Ishikawa (cell line): ENCODE measurements at regions not wholly inside any gene's neighbourhood (a gene's known extent, or its start where the extent isn't known, plus 50 kb on each side); places are given as distances from the start of the nearest gene placed in this dataset.

ENCODE experiments used
- CEBPB ChIP-seq: IDR thresholded peaks from 2 replicates; pipeline ENCODE4 v1.6.1; 2012
- CREB1 ChIP-seq: IDR thresholded peaks from 2 replicates; pipeline ENCODE4 v1.6.1; 2012; ENCODE audit warnings: low read depth
- EGR1 ChIP-seq: IDR thresholded peaks from 2 replicates; pipeline ENCODE4 v1.6.1; 2012
- EP300 ChIP-seq: IDR thresholded peaks from 2 replicates; pipeline ENCODE4 v1.6.1; 2012; ENCODE audit warnings: borderline replicate concordance
- FOXM1 ChIP-seq: IDR thresholded peaks from 2 replicates; pipeline ENCODE4 v1.6.1; 2012; ENCODE audit warnings: low read depth, borderline replicate concordance
- NFIC ChIP-seq: IDR thresholded peaks from 2 replicates; pipeline ENCODE4 v1.6.1; 2012
- RAD21 ChIP-seq: IDR thresholded peaks from 2 replicates; pipeline ENCODE4 v1.6.1; 2012; ENCODE audit warnings: low read depth
- REST ChIP-seq: IDR thresholded peaks from 2 replicates; pipeline ENCODE4 v1.6.1; 2012; ENCODE audit warnings: low read depth, mild to moderate bottlenecking
- TAF1 ChIP-seq: IDR thresholded peaks from 2 replicates; pipeline ENCODE4 v1.6.1; 2012; ENCODE audit warnings: low read depth, mild to moderate bottlenecking
- TCF12 ChIP-seq: IDR thresholded peaks from 2 replicates; pipeline ENCODE4 v1.6.1; 2012; ENCODE audit warnings: low read depth
- TEAD4 ChIP-seq: IDR thresholded peaks from 2 replicates; pipeline ENCODE4 v1.6.1; 2012
- YY1 ChIP-seq: IDR thresholded peaks from 2 replicates; pipeline ENCODE4 v1.6.1; 2012; ENCODE audit warnings: low read depth
- ZBTB7A ChIP-seq: IDR thresholded peaks from 2 replicates; pipeline ENCODE4 v1.6.1; 2012; ENCODE audit warnings: low read depth
- TF ChIP-seq, protein P1 (sequence below): IDR thresholded peaks from 2 replicates; pipeline ENCODE4 v1.6.1; 2012
- TF ChIP-seq, protein P2 (sequence below): IDR thresholded peaks from 2 replicates; pipeline ENCODE4 v1.6.1; 2012

DNA sequence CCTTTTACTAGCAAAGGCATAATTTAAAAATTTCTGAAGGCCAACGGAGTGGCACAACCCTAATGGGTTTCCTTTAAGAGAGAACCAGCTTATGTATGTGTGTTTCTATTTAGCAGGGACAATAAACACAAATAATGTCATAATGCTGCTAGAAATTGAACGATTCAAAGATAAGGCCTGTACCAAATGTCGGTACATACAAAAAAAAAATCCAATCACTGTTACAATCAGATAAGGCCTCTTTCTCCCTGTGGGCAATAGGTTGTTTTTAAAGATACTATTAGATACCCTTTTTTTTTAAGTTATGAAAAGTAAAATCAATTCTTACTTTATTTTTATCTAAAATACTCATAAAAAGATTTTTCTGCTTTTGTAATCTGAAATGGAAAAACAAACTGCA, 821.0 kb downstream of the PRELID2 start:
- TF ChIP-seq CEBPB (no peak), TAF1 (no peak), FOXM1 (no peak), NFIC (no peak), REST (no peak), CREB1 (no peak), YY1 (no peak), EP300 (no peak), TEAD4 (no peak), EGR1 (no peak), TCF12 (no peak), RAD21 (no peak), ZBTB7A (no peak)
- TF ChIP-seq, protein P1, sequence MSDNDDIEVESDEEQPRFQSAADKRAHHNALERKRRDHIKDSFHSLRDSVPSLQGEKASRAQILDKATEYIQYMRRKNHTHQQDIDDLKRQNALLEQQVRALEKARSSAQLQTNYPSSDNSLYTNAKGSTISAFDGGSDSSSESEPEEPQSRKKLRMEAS, result no peak
- TF ChIP-seq, protein P2, sequence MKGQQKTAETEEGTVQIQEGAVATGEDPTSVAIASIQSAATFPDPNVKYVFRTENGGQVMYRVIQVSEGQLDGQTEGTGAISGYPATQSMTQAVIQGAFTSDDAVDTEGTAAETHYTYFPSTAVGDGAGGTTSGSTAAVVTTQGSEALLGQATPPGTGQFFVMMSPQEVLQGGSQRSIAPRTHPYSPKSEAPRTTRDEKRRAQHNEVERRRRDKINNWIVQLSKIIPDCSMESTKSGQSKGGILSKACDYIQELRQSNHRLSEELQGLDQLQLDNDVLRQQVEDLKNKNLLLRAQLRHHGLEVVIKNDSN, result no peak

- TF ChIP-seq EGR1 (no peak), RAD21 (no peak), TEAD4 (no peak)
Observed at GRCh38 chr5:145010834-145011233, 824.3 kb downstream of the PRELID2 start.

DNA sequence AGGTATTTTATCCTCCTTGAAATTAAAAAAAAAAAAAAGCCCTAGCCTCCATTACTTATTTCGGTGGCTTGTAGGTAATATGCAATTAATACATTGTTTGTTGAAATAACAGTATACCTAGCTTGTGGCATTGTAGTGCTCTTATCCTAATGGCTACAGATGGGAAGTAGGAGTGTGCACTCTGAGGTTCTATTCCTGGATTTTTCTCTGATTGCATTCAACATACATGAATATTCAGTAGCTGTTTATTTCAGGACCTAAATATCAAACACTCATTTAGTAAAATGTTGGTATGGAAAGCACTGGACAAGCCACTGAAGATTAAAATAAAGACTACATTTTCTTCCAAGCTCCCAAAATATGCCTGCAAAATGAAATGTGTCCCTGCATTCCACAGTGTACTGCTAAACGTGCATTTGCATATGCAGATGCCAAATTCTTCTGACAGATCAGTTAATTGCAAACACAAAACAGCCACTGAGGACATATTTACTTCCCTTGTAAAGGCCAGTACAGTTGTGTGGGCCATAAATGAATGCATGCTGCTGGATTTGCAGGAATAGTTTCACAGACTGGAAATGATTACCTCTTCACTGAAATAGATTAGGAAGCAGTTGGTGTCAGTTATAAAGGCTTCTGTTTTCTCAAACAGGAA, 826.1 kb downstream of the PRELID2 start:
- TF ChIP-seq NFIC (no peak), TAF1 (no peak), REST (no peak), RAD21 (no peak), YY1 (no peak), EP300 (no peak), TCF12 (no peak), CEBPB (no peak), TEAD4 (no peak), EGR1 (no peak)
- TF ChIP-seq, protein P1, result no peak
- TF ChIP-seq, protein P2, result no peak

GRCh38 chr5:144983101-144983500, 812.4 kb downstream of the KCTD16 start:
- TF ChIP-seq FOXM1 (no peak), REST (no peak), TAF1 (no peak), EGR1 (no peak), RAD21 (no peak), NFIC (no peak), CREB1 (no peak), EP300 (no peak), ZBTB7A (no peak), YY1 (no peak), TCF12 (no peak), CEBPB (no peak)
- TF ChIP-seq, protein P1, result no peak
- TF ChIP-seq, protein P2, result no peak
